ENCODE measurements at regions not wholly inside any gene's neighbourhood (a gene's known extent, or its start where the extent isn't known, plus 50 kb on each side); places are given as distances from the start of the nearest gene placed in this dataset.

DNA sequence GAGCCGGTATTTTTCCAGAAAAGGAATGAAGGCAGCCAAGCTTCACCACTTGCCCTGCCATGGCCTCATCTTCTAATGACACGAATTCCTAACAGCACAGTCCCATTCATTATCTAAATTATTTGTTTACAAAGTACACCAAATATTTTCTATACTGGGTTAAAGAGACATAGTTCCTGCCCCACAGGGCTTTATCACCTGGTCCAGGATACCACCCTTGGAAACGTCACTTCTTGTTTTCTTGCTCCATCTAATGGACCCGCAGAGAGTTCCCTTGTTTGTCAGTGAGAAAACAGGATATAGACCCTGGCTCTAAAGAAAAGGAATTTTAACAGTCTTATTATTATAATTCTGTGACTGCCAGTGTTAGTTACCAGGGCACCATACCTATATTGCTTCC is 1165.4 kb downstream of the GATA3 start:
- TF ChIP-seq CTCF (IDR thresholded peaks at IDR 0.05) (no peak), EZH2 (IDR thresholded peaks at IDR 0.05) (no peak), EZH2phosphoT487 (IDR thresholded peaks at IDR 0.05) (no peak)

Data from neural progenitor cell (in vitro differentiated cells).